ENCODE measurements at regions not wholly inside any gene's neighbourhood (a gene's known extent, or its start where the extent isn't known, plus 50 kb on each side); places are given as distances from the start of the nearest gene placed in this dataset.

GRCh38 chr12:28793581-28794151, 355.4 kb upstream of the FAR2 start:
- H3K4me3 Mint-ChIP-seq, result no peak overlapping the region

GRCh38 chr12:28794211-28794610, 354.9 kb upstream of the FAR2 start:
- no peaks in the 10 kb centered on the region for H3K4me1 Mint-ChIP-seq
- peaks cover 13% of the 10 kb centered on the region for H3K27me3 Mint-ChIP-seq
- no peak overlapping the region for H3K27ac Mint-ChIP-seq
- H3K4me3 Mint-ChIP-seq, result no peak overlapping the region
- no peak for DNase-seq
- H3K9me3 ChIP-seq (ENCODE audit: control insufficient read depth, low read length, poor library complexity, severe bottlenecking), result no peaks in the 10 kb centered on the region
- no peak for ATAC-seq
- no peaks in the 10 kb centered on the region for H3K36me3 Mint-ChIP-seq (ENCODE audit: low read depth)

More at GRCh38 chr12:28793581-28794151, 355.4 kb upstream of the FAR2 start:
- no peak overlapping the region for H3K27ac Mint-ChIP-seq
- DNase-seq (no peak), ATAC-seq (no peak)
- H3K27me3 Mint-ChIP-seq, result peaks cover 13% of the 10 kb centered on the region
- H3K9me3 ChIP-seq (ENCODE audit: control insufficient read depth, low read length, poor library complexity, severe bottlenecking), result no peaks in the 10 kb centered on the region
- no peaks in the 10 kb centered on the region for H3K36me3 Mint-ChIP-seq (ENCODE audit: low read depth)
- no peaks in the 10 kb centered on the region for H3K4me1 Mint-ChIP-seq

- no peak overlapping the region for H3K27ac Mint-ChIP-seq
- no peaks in the 10 kb centered on the region for H3K36me3 Mint-ChIP-seq (ENCODE audit: low read depth)
- DNase-seq, result no peak
- peaks cover 13% of the 10 kb centered on the region for H3K27me3 Mint-ChIP-seq
- ATAC-seq, result no peak
- H3K9me3 ChIP-seq (ENCODE audit: control insufficient read depth, low read length, poor library complexity, severe bottlenecking), result no peaks in the 10 kb centered on the region
- no peaks in the 10 kb centered on the region for H3K4me1 Mint-ChIP-seq
- H3K4me3 Mint-ChIP-seq, result no peak overlapping the region
These were observed 354.3 kb upstream of the FAR2 start for GRCh38 chr12:28794786-28795185.

GRCh38 chr12:28795311-28795710, 353.8 kb upstream of the FAR2 start:
- no peaks in the 10 kb centered on the region for H3K4me1 Mint-ChIP-seq
- H3K27ac Mint-ChIP-seq, result no peak overlapping the region
- peaks cover 13% of the 10 kb centered on the region for H3K27me3 Mint-ChIP-seq
- no peaks in the 10 kb centered on the region for H3K9me3 ChIP-seq (ENCODE audit: control insufficient read depth, low read length, poor library complexity, severe bottlenecking)
- ATAC-seq, result no peak
- H3K36me3 Mint-ChIP-seq (ENCODE audit: low read depth), result no peaks in the 10 kb centered on the region
- DNase-seq, result no peak
- H3K4me3 Mint-ChIP-seq, result no peak overlapping the region

- no peaks in the 10 kb centered on the region for H3K4me1 Mint-ChIP-seq
- DNase-seq (no peak), ATAC-seq (no peak)
- peaks cover 13% of the 10 kb centered on the region for H3K27me3 Mint-ChIP-seq
- H3K27ac Mint-ChIP-seq, result no peak overlapping the region
- no peaks in the 10 kb centered on the region for H3K36me3 Mint-ChIP-seq (ENCODE audit: low read depth)
- no peaks in the 10 kb centered on the region for H3K9me3 ChIP-seq (ENCODE audit: control insufficient read depth, low read length, poor library complexity, severe bottlenecking)
- no peak overlapping the region for H3K4me3 Mint-ChIP-seq
These were observed 349.7 kb upstream of the FAR2 start for GRCh38 chr12:28799348-28799747.

- Mint-ChIP-seq H3K27ac (no peak overlapping the region), H3K27me3 (peaks cover 13% of the 10 kb centered on the region), H3K36me3 (ENCODE audit: low read depth) (no peaks in the 10 kb centered on the region), H3K4me1 (no peaks in the 10 kb centered on the region), H3K4me3 (no peak overlapping the region)
- H3K9me3 ChIP-seq (ENCODE audit: control insufficient read depth, low read length, poor library complexity, severe bottlenecking), result no peaks in the 10 kb centered on the region
- ATAC-seq, result no peak
- no peak for DNase-seq
These were observed 348.9 kb upstream of the FAR2 start for GRCh38 chr12:28800129-28800528.

GRCh38 chr12:28802706-28803438, 346.2 kb upstream of the FAR2 start:
- DNase-seq (no peak), ATAC-seq (no peak)
- Mint-ChIP-seq H3K27ac (no peak overlapping the region), H3K4me3 (no peak overlapping the region), H3K27me3 (peaks cover 8% of the 10 kb centered on the region), H3K36me3 (ENCODE audit: low read depth) (no peaks in the 10 kb centered on the region), H3K4me1 (no peaks in the 10 kb centered on the region)
- no peaks in the 10 kb centered on the region for H3K9me3 ChIP-seq (ENCODE audit: control insufficient read depth, low read length, poor library complexity, severe bottlenecking)

GRCh38 chr12:28807535-28807934, 341.5 kb upstream of the FAR2 start:
- DNase-seq (no peak), ATAC-seq (no peak)
- H3K9me3 ChIP-seq (ENCODE audit: control insufficient read depth, low read length, poor library complexity, severe bottlenecking), result no peaks in the 10 kb centered on the region
- no peak overlapping the region for H3K4me3 Mint-ChIP-seq
- H3K27me3 Mint-ChIP-seq, result peaks cover 16% of the 10 kb centered on the region
- H3K27ac Mint-ChIP-seq, result no peak overlapping the region
- no peaks in the 10 kb centered on the region for H3K4me1 Mint-ChIP-seq
- H3K36me3 Mint-ChIP-seq (ENCODE audit: low read depth), result no peaks in the 10 kb centered on the region

GRCh38 chr12:28811457-28811856, 337.6 kb upstream of the FAR2 start:
- H3K36me3 Mint-ChIP-seq (ENCODE audit: low read depth), result no peaks in the 10 kb centered on the region
- no peak overlapping the region for H3K27ac Mint-ChIP-seq

GRCh38 chr12:28814246-28814645, 334.8 kb upstream of the FAR2 start:
- DNase-seq (no peak), ATAC-seq (no peak)
- Mint-ChIP-seq H3K27me3 (peaks cover 11% of the 10 kb centered on the region), H3K36me3 (ENCODE audit: low read depth) (no peaks in the 10 kb centered on the region), H3K4me1 (no peaks in the 10 kb centered on the region), H3K27ac (no peak overlapping the region), H3K4me3 (no peak overlapping the region)
- no peaks in the 10 kb centered on the region for H3K9me3 ChIP-seq (ENCODE audit: control insufficient read depth, low read length, poor library complexity, severe bottlenecking)

More at GRCh38 chr12:28811457-28811856, 337.6 kb upstream of the FAR2 start:
- ATAC-seq, result no peak
- H3K4me1 Mint-ChIP-seq, result no peaks in the 10 kb centered on the region
- H3K9me3 ChIP-seq (ENCODE audit: control insufficient read depth, low read length, poor library complexity, severe bottlenecking), result no peaks in the 10 kb centered on the region
- no peak overlapping the region for H3K4me3 Mint-ChIP-seq
- H3K27me3 Mint-ChIP-seq, result peaks cover 21% of the 10 kb centered on the region
- DNase-seq, result no peak

GRCh38 chr12:28817524-28817923, 331.6 kb upstream of the FAR2 start:
- no peak for DNase-seq
- no peaks in the 10 kb centered on the region for H3K36me3 Mint-ChIP-seq (ENCODE audit: low read depth)
- no peak overlapping the region for H3K27ac Mint-ChIP-seq
- no peak for ATAC-seq
- H3K4me1 Mint-ChIP-seq, result no peaks in the 10 kb centered on the region
- no peak overlapping the region for H3K4me3 Mint-ChIP-seq
- peaks cover 9% of the 10 kb centered on the region for H3K27me3 Mint-ChIP-seq
- no peaks in the 10 kb centered on the region for H3K9me3 ChIP-seq (ENCODE audit: control insufficient read depth, low read length, poor library complexity, severe bottlenecking)

GRCh38 chr12:28824193-28824846, 324.8 kb upstream of the FAR2 start:
- H3K36me3 Mint-ChIP-seq (ENCODE audit: low read depth), result no peaks in the 10 kb centered on the region
- no peaks in the 10 kb centered on the region for H3K9me3 ChIP-seq (ENCODE audit: control insufficient read depth, low read length, poor library complexity, severe bottlenecking)
- H3K4me1 Mint-ChIP-seq, result no peaks in the 10 kb centered on the region
- no peak for ATAC-seq
- peaks cover 11% of the 10 kb centered on the region for H3K27me3 Mint-ChIP-seq
- no peak overlapping the region for H3K27ac Mint-ChIP-seq
- no peak for DNase-seq
- no peak overlapping the region for H3K4me3 Mint-ChIP-seq

- no peaks in the 10 kb centered on the region for H3K9me3 ChIP-seq (ENCODE audit: control insufficient read depth, low read length, poor library complexity, severe bottlenecking)
- H3K4me3 Mint-ChIP-seq, result no peak overlapping the region
- ATAC-seq (no peak), DNase-seq (no peak)
- H3K4me1 Mint-ChIP-seq, result no peaks in the 10 kb centered on the region
- no peaks in the 10 kb centered on the region for H3K36me3 Mint-ChIP-seq (ENCODE audit: low read depth)
- peaks cover 11% of the 10 kb centered on the region for H3K27me3 Mint-ChIP-seq
- no peak overlapping the region for H3K27ac Mint-ChIP-seq
These were observed 324.2 kb upstream of the FAR2 start for GRCh38 chr12:28824849-28825248.

- peaks cover 7% of the 10 kb centered on the region for H3K27me3 Mint-ChIP-seq
- H3K9me3 ChIP-seq (ENCODE audit: control insufficient read depth, low read length, poor library complexity, severe bottlenecking), result no peaks in the 10 kb centered on the region
- no peak overlapping the region for H3K4me3 Mint-ChIP-seq
- no peaks in the 10 kb centered on the region for H3K36me3 Mint-ChIP-seq (ENCODE audit: low read depth)
- H3K27ac Mint-ChIP-seq, result no peak overlapping the region
- no peak for DNase-seq
- ATAC-seq, result no peak
- H3K4me1 Mint-ChIP-seq, result no peaks in the 10 kb centered on the region
These were observed 322.3 kb upstream of the FAR2 start for GRCh38 chr12:28826766-28827165.
